GM12874 (cell line): ENCODE measurements at regions not wholly inside any gene's neighbourhood (a gene's known extent, or its start where the extent isn't known, plus 50 kb on each side); places are given as distances from the start of the nearest gene placed in this dataset.

Experiments used
- CTCF ChIP-seq: IDR thresholded peaks from 2 replicates; pipeline ENCODE4 v1.5.1; 2011; ENCODE audit warnings: low read depth, mild to moderate bottlenecking, control low read depth, low read length, moderate library complexity; ENCODE audit not compliant: insufficient read depth

GRCh38 chr1:5711079-5711478, 281.1 kb downstream of the NPHP4 start:
- TF ChIP-seq CTCF: no peak

DNA sequence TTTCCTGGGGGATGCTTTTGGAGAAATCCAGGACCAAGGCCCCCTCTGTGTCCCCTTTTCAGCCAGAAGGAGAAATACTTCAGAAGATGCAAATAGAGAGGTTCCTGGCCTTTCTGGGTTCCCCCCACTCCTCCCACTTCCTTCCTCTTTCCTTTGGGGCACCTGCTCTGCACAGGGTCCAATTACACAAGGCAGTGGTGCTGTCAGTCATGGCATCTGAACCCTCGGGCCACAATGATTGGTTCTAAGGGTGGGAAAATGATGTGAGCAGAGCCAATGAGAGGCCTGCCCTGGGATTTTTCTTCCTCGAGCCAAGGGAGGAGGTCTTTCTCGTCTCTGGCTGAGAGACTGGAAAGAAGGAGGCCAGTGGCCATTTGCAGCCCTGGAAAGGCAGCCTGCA, 282.2 kb downstream of the NPHP4 start:
- no peak for TF ChIP-seq CTCF

DNA sequence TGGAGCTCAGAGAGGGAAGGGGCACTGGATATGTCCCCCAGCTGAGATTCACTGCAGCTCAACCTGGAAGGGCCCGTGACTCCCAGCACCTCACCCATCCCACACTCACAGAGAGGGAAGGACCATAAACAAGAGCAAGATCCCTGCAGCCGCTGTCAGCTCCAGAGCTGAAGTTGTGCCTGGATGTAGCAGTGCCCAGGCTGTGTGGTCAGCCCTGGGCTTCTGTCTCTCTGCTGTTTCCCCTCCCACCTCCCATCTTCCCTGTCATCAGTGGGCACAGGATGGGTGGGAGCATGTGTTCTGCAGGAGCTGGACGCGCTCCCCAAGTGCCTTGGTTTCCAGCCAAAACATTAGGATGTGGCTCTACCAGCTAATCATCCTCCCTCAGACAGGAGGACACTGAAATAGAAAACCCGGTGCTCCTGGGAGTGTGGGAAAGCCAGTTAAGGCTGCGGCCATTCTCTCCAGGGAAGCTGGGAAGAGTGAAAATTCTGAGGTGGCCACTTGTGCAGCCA, 282.7 kb downstream of the NPHP4 start:
- TF ChIP-seq CTCF: no peak

GRCh38 chr1:5708346-5709245, 283.6 kb downstream of the NPHP4 start:
- TF ChIP-seq CTCF: no peak

DNA sequence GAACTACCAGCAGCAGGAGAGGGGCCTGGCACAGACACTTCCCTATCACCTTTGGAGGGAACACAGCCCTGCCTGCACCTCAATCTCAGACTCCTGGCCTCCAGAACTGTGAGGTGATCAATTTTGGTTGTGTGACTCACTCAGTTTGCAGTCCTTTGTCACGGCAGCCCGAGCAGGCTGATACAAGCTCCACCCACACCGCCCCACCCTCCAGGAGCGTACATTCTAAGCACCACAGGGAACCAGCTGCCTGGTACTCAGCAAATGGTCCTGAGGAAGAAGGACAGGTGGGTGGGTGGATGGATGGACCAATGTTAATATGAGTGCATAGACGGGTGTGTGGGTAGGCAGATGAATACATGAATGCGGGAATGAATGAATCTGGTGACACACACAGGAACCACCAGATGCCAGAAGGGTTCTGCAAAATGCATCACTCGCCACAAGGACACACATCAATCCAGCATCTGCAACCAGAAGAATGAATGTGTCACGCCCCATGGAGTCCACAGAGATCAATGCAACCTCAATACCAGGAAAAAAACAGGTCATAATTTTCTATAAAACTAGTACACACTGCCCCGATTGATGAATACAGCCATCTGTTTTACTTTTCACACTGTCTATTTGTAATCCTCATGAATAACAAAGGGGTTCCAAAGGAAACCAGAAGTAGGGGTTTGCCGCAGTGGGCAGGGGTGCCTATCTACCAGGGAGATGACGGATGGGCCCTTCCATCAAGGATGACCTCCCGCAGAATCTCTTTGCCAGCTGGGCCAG, 284.5 kb downstream of the NPHP4 start:
- TF ChIP-seq CTCF: no peak

- TF ChIP-seq CTCF: no peak
Measured at GRCh38 chr1:5706239-5706638, 286.0 kb downstream of the NPHP4 start.

- TF ChIP-seq CTCF: no peak
Measured at GRCh38 chr1:5705751-5706150, 286.5 kb downstream of the NPHP4 start.
